GM18505 (cell line): ENCODE measurements at regions not wholly inside any gene's neighbourhood (a gene's known extent, or its start where the extent isn't known, plus 50 kb on each side); places are given as distances from the start of the nearest gene placed in this dataset.
"Not testable (repeated sequence)": the region's sequence is repeated elsewhere in the genome, so short reads cannot be mapped to it uniquely, and the experiment has no call there.

ENCODE experiments used
- ATAC-seq: cut with Tn5 transposase; IDR thresholded peaks from one replicate; pipeline ENCODE4 v1.9.1; 2021; ENCODE audit not compliant: unreplicated experiment
- POLR2A ChIP-seq: IDR thresholded peaks from 4 replicates; pipeline ENCODE4 v1.6.1; 2011; ENCODE audit warnings: borderline replicate concordance; ENCODE audit not compliant: insufficient read depth, insufficient read length; ENCODE audit errors: extremely low read depth

GRCh38 chr7:81441750-81442149, 328.1 kb downstream of the HGF start:
- TF ChIP-seq POLR2A = no peak
- no peak for ATAC-seq

- TF ChIP-seq POLR2A = no peak
- ATAC-seq = no peak
Observed at GRCh38 chr7:81439591-81439990, 330.3 kb downstream of the HGF start.

DNA sequence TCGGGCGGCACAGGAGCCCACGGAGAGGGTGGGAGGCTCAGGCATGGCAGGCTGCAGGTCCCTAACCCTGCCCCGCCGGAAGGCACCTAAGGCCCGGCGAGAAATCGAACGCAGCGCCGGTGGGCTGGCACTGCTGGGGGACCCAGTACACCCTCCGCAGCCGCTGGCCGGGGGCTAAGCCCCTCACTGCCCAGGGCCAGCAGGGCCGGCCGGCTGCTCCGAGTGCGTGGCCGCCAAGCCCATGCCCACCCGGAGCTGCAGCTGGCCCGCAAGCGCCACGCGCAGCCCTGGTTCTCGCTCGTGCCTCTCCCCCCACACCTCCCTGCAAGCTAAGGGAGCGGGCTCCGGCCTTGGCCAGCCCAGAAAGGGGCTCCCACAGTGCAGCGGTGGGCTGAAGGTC, 332.7 kb downstream of the HGF start:
- not testable (repeated sequence) for ATAC-seq

DNA sequence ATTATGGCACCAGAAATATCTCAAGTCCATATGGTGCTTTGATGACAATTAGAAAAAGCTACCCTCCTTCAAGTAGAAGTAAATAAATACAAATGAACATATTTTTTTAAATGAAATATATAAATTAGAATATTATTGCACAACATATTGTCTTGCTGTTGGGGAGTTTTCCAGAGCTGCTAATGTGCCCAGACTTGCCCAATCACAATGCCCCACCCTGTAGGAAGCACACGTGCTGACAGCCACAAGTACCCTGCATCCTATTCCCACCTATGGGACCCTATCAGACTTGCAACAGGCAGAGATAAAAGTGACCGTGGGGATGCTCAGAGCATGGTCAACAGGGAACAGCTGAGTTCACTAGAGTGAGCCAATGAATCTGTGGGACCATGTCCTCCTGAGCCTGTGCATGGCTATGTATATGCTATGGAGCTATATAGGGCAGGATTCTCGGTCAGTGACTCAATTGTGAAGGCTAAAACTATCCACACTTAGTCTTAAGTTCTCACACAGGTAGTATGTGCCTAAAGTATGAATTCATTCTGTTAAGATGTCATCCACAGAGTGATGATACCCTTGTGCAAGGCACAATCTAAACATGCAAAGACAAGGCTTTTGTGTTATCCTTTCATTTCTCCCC, 336.0 kb downstream of the HGF start:
- TF ChIP-seq POLR2A = no peak
- no peak for ATAC-seq

DNA sequence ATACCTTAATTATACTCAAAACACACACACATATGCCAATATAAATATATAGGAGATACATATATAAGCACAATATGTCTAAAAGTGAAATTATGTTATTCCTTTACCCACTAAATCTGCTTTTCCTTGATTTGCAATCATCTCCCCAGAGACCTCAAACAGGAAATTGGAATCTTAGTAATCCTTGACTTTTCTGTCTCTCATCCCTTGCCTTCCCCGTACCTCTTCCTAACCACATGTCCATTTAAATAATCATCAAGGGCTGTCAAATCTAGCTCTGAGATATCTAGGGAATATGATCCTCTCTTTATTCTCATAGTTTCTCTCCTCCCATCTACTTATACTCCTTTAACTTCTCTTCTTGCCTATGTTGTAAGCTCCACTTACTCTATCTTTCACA, 336.6 kb downstream of the HGF start:
- no peak for ATAC-seq
- TF ChIP-seq POLR2A = no peak

- ATAC-seq = no peak
- TF ChIP-seq POLR2A = no peak
Observed at GRCh38 chr7:81430761-81431160, 339.1 kb downstream of the HGF start.

- TF ChIP-seq POLR2A = no peak
- no peak for ATAC-seq
Observed at GRCh38 chr7:81430150-81430549, 339.7 kb downstream of the HGF start.

GRCh38 chr7:81427461-81427860, 342.4 kb downstream of the HGF start:
- no peak for TF ChIP-seq POLR2A
- no peak for ATAC-seq

DNA sequence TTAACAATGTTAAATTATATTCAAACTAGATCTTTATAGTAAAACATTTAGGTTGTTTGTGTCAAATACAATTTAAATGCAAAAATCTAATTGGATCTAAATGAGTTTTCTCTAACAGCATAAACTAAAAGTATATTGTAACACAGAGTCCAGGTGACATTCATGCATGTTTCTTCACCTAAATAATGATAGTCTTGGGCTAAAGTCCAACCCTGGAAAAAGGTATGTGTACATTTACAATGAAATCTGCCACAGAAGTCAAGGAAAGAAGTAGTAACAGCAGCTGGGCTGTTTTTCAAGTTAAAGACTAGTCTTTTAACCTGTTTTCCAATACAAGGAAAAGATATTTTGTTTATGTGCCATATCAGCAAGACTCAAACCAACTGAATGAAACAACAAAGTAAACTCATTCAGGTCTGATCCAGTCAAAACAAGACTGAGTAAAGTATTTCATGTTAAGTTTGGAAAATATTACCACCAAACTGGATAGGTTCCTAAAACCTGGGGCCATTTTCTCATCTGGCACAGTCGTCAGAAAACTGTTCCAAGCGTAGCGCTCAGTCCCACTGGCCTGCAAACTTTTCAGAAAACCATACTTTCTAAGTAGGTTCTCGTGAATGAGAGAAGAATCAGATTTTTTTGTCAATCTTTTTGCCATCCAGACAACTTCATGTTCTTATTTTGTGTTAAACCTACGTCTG, 349.2 kb downstream of the HGF start:
- ATAC-seq = no peak
- TF ChIP-seq POLR2A = no peak

DNA sequence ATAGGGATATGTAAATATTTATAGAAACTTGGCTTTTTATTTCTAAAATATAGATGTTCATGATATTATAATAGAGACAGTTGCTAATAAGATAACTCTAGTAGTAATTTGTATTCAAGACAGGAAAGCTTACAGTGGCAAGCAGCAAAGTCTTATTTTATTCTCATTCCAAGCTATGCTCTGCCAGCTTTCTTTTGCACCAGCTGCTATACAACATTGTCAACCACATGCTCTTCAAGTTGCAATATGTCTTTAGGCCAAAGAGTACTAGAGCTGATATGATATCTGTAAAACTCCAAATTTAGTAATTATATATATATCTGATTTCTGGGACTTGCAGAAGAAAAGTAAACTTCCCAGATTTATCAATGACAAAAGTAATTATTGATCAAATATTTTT, 350.1 kb downstream of the HGF start:
- no peak for ATAC-seq
- TF ChIP-seq POLR2A = no peak

- TF ChIP-seq POLR2A = no peak
- ATAC-seq = no peak
Observed at GRCh38 chr7:81416659-81417058, 353.2 kb downstream of the HGF start.

GRCh38 chr7:81415181-81415580, 354.7 kb downstream of the HGF start:
- TF ChIP-seq POLR2A = no peak
- ATAC-seq = no peak

GRCh38 chr7:81414411-81414810, 355.4 kb downstream of the HGF start:
- no peak for ATAC-seq
- TF ChIP-seq POLR2A = no peak

DNA sequence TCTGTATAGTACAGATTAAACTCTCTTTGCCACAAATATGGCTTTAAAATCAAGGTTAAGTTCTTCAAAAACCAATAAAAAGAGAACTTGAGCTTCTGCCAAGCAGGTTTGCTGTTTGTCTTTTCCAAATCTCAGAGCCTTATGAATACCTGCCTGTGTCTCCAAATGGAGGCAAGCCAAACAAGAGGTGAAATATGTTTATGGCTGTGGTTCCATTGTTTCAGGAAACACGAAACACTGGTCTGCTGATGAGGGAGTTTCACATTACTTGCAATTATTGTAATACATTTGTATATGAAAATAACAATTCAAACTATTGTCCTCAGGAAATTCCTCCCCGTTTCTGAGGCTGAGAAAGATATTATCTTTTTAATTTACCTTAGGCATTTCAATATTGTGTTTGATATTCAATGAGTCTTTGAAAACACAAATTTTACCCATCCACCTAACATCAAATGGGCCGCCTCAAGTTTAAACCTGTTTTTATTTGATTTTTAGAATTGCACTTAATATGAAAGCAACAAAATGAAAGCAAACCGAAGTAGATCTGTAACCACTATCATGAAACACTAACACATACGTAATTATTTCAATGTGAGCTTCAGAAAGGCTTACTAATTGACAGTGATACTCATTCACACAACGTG, 359.3 kb downstream of the HGF start:
- TF ChIP-seq POLR2A = no peak
- ATAC-seq = no peak

GRCh38 chr7:81408728-81409127, 361.1 kb downstream of the HGF start:
- ATAC-seq = no peak
- no peak for TF ChIP-seq POLR2A

- TF ChIP-seq POLR2A = no peak
- ATAC-seq = no peak
Observed at GRCh38 chr7:81407094-81407493, 362.8 kb downstream of the HGF start.
